MM.1S (cell line): ENCODE measurements at regions not wholly inside any gene's neighbourhood (a gene's known extent, or its start where the extent isn't known, plus 50 kb on each side); places are given as distances from the start of the nearest gene placed in this dataset.

Experiments
- EZH2 ChIP-seq: fragments of 300-600 bp; sonication (generic); optimal IDR thresholded peaks from 2 replicates; pipeline ENCODE3; 2017; ENCODE audit warnings: low read depth, mild to moderate bottlenecking, antibody characterized with exemption, low read length, mixed read lengths
- TF ChIP-seq, protein P1 (sequence below): fragments of 300-600 bp; sonication (generic); IDR thresholded peaks from 2 replicates; pipeline ENCODE4 v1.5.1; 2016; ENCODE audit warnings: antibody characterized with exemption, low read length, mixed read lengths

DNA sequence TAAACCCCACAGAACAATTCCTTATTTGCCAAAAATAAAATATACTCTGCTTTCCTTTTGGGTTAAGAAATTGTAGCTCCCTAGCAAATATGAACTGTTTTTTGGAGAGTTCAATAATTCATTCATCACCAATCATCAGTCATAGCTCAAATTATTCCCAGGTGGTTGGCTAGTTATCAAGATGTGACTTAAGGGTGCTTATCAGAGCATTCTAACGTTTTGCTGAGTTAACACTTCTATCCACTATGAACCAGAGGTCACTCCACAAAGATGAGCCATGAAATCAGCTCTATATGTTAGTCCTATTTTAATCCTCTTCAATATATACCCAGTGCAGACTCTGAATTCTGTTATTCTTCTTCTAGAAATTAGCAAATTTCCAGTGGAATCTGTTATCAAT lies 379.1 kb downstream of the TENT5A start:
- TF ChIP-seq, protein P1, sequence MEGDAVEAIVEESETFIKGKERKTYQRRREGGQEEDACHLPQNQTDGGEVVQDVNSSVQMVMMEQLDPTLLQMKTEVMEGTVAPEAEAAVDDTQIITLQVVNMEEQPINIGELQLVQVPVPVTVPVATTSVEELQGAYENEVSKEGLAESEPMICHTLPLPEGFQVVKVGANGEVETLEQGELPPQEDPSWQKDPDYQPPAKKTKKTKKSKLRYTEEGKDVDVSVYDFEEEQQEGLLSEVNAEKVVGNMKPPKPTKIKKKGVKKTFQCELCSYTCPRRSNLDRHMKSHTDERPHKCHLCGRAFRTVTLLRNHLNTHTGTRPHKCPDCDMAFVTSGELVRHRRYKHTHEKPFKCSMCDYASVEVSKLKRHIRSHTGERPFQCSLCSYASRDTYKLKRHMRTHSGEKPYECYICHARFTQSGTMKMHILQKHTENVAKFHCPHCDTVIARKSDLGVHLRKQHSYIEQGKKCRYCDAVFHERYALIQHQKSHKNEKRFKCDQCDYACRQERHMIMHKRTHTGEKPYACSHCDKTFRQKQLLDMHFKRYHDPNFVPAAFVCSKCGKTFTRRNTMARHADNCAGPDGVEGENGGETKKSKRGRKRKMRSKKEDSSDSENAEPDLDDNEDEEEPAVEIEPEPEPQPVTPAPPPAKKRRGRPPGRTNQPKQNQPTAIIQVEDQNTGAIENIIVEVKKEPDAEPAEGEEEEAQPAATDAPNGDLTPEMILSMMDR, result no peak
- TF ChIP-seq EZH2, result no peak
